ENCODE measurements at regions not wholly inside any gene's neighbourhood (a gene's known extent, or its start where the extent isn't known, plus 50 kb on each side); places are given as distances from the start of the nearest gene placed in this dataset.

- TF ChIP-seq POLR2A (IDR thresholded peaks at IDR 0.05), result no peak
- no peak for TF ChIP-seq CTCF (IDR thresholded peaks at IDR 0.05)
These were observed 393.7 kb upstream of the FANCL start for GRCh38 chr2:58634653-58635370.
